ENCODE measurements at regions not wholly inside any gene's neighbourhood (a gene's known extent, or its start where the extent isn't known, plus 50 kb on each side); places are given as distances from the start of the nearest gene placed in this dataset.
"Not testable (repeated sequence)": the region's sequence is repeated elsewhere in the genome, so short reads cannot be mapped to it uniquely, and the experiment has no call there.

GRCh38 chr16:73101568-73101967 lies 53.6 kb upstream of the ZFHX3 start:
- TF ChIP-seq EZH2phosphoT487 (IDR thresholded peaks at IDR 0.05; ENCODE audit: low read depth), result no peak
- no peak for TF ChIP-seq CTCF (IDR thresholded peaks at IDR 0.05; ENCODE audit: low read depth, low read length)
- H2AFZ ChIP-seq (ENCODE audit: low read depth, low read length), result no peak overlapping the region
- no peak overlapping the region for H3K4me3 ChIP-seq (ENCODE audit: low read length)
- H3K36me3 ChIP-seq (replicated peaks; ENCODE audit: low read depth, low read length), result no peaks in the 10 kb centered on the region
- H3K27me3 ChIP-seq (ENCODE audit: low read depth, low read length), result no peaks in the 10 kb centered on the region
- H3K9me3 ChIP-seq (ENCODE audit: insufficient read depth, low read length), result no peaks in the 10 kb centered on the region
- H3K4me1 ChIP-seq (ENCODE audit: low read length), result no peaks in the 10 kb centered on the region
- no peaks in the 10 kb centered on the region for H3K79me2 ChIP-seq (ENCODE audit: low read length)
- H4K20me1 ChIP-seq (ENCODE audit: insufficient read depth, low read length), result no peaks in the 10 kb centered on the region
- no peak overlapping the region for H3K27ac ChIP-seq (ENCODE audit: low read length)
- no peak overlapping the region for H3K9ac ChIP-seq (ENCODE audit: low read length)
- H3K4me2 ChIP-seq (ENCODE audit: low read length), result no peak overlapping the region

- not testable (repeated sequence) for H4K20me1 ChIP-seq (ENCODE audit: insufficient read depth, low read length); H3K4me2 ChIP-seq (ENCODE audit: low read length); H3K27ac ChIP-seq (ENCODE audit: low read length); H3K36me3 ChIP-seq (replicated peaks; ENCODE audit: low read depth, low read length); H3K9me3 ChIP-seq (ENCODE audit: insufficient read depth, low read length); H3K4me1 ChIP-seq (ENCODE audit: low read length); H3K9ac ChIP-seq (ENCODE audit: low read length); H3K27me3 ChIP-seq (ENCODE audit: low read depth, low read length); H3K79me2 ChIP-seq (ENCODE audit: low read length); H2AFZ ChIP-seq (ENCODE audit: low read depth, low read length); H3K4me3 ChIP-seq (ENCODE audit: low read length)
Observed at GRCh38 chr16:73099601-73100000, 51.7 kb upstream of the ZFHX3 start.
